CD4-positive, alpha-beta memory T cell (primary cell): ENCODE measurements at regions not wholly inside any gene's neighbourhood (a gene's known extent, or its start where the extent isn't known, plus 50 kb on each side); places are given as distances from the start of the nearest gene placed in this dataset.
"Not testable (repeated sequence)": the region's sequence is repeated elsewhere in the genome, so short reads cannot be mapped to it uniquely, and the experiment has no call there.

Experiments used
- CTCF ChIA-PET: fragments of 350-600 bp; sonication (Branson Sonifier 250); formaldehyde crosslinking; loops from one replicate; lab custom pipeline; 2021; ENCODE audit warnings: inconsistent platforms; ENCODE audit not compliant: partially characterized antibody; lab: Charles Lee
- POLR2A ChIA-PET: fragments of 350-600 bp; sonication (Branson Sonifier 250); formaldehyde crosslinking; loops from one replicate; lab custom pipeline; 2021; ENCODE audit not compliant: partially characterized antibody; lab: Charles Lee
- DNase-seq, 5 donors: peaks; one replicate each; pipeline versions ENCODE4 v3.0.0 to v3.0.0-alpha.2; 2020 to 2022; ENCODE audit warnings: mixed read lengths in 1 of 5
- H3K27ac ChIP-seq: one replicate; pipeline ENCODE4 v1.7.0; 2013; ENCODE audit warnings: low read depth, low read length
- H3K27me3 ChIP-seq: 2 replicates; pipeline ENCODE4 v1.7.0; 2013; ENCODE audit warnings: mild to moderate bottlenecking, low read length, moderate library complexity; ENCODE audit not compliant: insufficient read depth
- H3K36me3 ChIP-seq: 2 replicates; pipeline ENCODE4 v1.7.0; 2013; ENCODE audit warnings: mild to moderate bottlenecking, low read length, moderate library complexity; ENCODE audit not compliant: insufficient read depth
- H3K4me1 ChIP-seq: 2 replicates; pipeline ENCODE4 v1.7.0; 2013; ENCODE audit warnings: mild to moderate bottlenecking, low read length, moderate library complexity; ENCODE audit not compliant: insufficient read depth
- H3K4me3 ChIP-seq, 2 donors: one replicate each; pipeline ENCODE4 v1.7.0; 2013; ENCODE audit warnings: low read length in 2 of 2, mild to moderate bottlenecking in 1 of 2
- H3K9me3 ChIP-seq, 2 donors: one replicate each; pipeline ENCODE4 v1.7.0; 2013; ENCODE audit warnings: low read length in 2 of 2, control low read depth in 1 of 2; ENCODE audit not compliant: control insufficient read depth in 1 of 2
- H3K27ac Mint-ChIP-seq, 7 donors: one replicate each; pipeline ENCODE4 v1.8.0; 2020 to 2021; ENCODE audit warnings: mixed read lengths in 7 of 7, mild to moderate bottlenecking in 6 of 7, inconsistent platforms in 3 of 7, moderate library complexity in 3 of 7
- H3K27me3 Mint-ChIP-seq, 2 donors: one replicate each; pipeline ENCODE4 v1.8.0; 2020 to 2021; ENCODE audit warnings: mixed read lengths in 2 of 2
- H3K36me3 Mint-ChIP-seq, 2 donors: one replicate each; pipeline ENCODE4 v1.8.0; 2020 to 2021; ENCODE audit warnings: mixed read lengths in 2 of 2, inconsistent platforms in 1 of 2, mild to moderate bottlenecking in 1 of 2
- H3K4me1 Mint-ChIP-seq, 4 donors: one replicate each; pipeline ENCODE4 v1.8.0; 2020 to 2021; ENCODE audit warnings: mixed read lengths in 4 of 4, mild to moderate bottlenecking in 1 of 4
- H3K4me3 Mint-ChIP-seq, 8 donors: one replicate each; pipeline ENCODE4 v1.8.0; 2020 to 2021; ENCODE audit warnings: mixed read lengths in 8 of 8, mild to moderate bottlenecking in 7 of 8, moderate library complexity in 6 of 8, inconsistent platforms in 3 of 8
- H3K9me3 Mint-ChIP-seq, 8 donors: one replicate each; pipeline ENCODE4 v1.8.0; 2020 to 2021; ENCODE audit warnings: mixed read lengths in 8 of 8, mild to moderate bottlenecking in 5 of 8, inconsistent platforms in 3 of 8, moderate library complexity in 1 of 8
- intact Hi-C: fragments of 100-400 bp; cut with micrococcal nuclease; formaldehyde crosslinking; loops from one replicate; pipeline ENCODE4 v1.15.1; 2023

DNA sequence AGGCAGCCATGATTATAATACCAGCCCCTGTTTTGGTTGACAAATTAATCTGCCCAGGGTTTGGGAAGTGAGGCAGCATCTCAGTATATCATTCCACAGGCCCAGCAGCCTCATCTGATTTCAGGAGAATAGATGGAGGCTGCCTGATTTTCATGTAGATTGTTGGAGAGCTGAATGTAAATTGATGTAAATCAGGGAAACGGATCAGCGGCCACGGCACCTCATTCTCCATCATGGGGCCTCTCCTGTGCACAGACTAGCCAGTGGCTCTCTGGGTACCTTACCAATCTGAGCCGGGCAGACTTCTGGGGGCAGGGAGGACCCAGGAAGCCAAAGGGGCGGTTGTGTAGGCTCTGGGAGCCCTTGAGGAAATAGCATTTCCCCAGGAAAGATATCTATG is 63.7 kb upstream of the GSC start:
- H3K36me3 ChIP-seq, result no peaks in the 10 kb centered on the region
- Mint-ChIP-seq H3K27ac (no peak overlapping the region), H3K4me1 (no peaks in the 10 kb centered on the region), H3K9me3 (peaks cover 0 to 7% (median 2%) of the 10 kb centered on the region in 8 donors), H3K27me3 (peaks cover 1 to 2% of the 10 kb centered on the region in 2 donors), H3K4me3 (no peak overlapping the region), H3K36me3 (no peaks in the 10 kb centered on the region)
- intact Hi-C loops, result no loop called here
- no peaks in the 10 kb centered on the region for H3K9me3 ChIP-seq
- no peak overlapping the region for H3K4me3 ChIP-seq
- POLR2A ChIA-PET, result no interaction called here
- CTCF ChIA-PET, result interaction anchor here (0.6 kb wide), 1 partner anchor 847 kb away, joined by 3 read pairs; no protein-coding TSS in a partner anchor
- DNase-seq, result no peak
- no peak overlapping the region for H3K27ac ChIP-seq
- H3K4me1 ChIP-seq, result no peaks in the 10 kb centered on the region
- H3K27me3 ChIP-seq, result no peaks in the 10 kb centered on the region

- Histone ChIP-seq H3K36me3 (no peaks in the 10 kb centered on the region), H3K27ac (no peak overlapping the region), H3K4me1 (no peaks in the 10 kb centered on the region), H3K4me3 (no peak overlapping the region), H3K9me3 (no peaks in the 10 kb centered on the region), H3K27me3 (no peaks in the 10 kb centered on the region)
- ChIA-PET POLR2A (no interaction called here), CTCF (no interaction called here)
- DNase-seq, result no peak
- H3K4me3 Mint-ChIP-seq, result no peak overlapping the region
- intact Hi-C loops, result no loop called here
- H3K27me3 Mint-ChIP-seq, result peaks cover 2% of the 10 kb centered on the region in 2 donors
- no peaks in the 10 kb centered on the region for H3K36me3 Mint-ChIP-seq
- H3K9me3 Mint-ChIP-seq, result peaks cover 0 to 7% (median 3%) of the 10 kb centered on the region in 8 donors
- no peak overlapping the region for H3K27ac Mint-ChIP-seq
- no peaks in the 10 kb centered on the region for H3K4me1 Mint-ChIP-seq
Measured at GRCh38 chr14:94831085-94831484, 61.2 kb upstream of the GSC start.

GRCh38 chr14:94827711-94828447 is 58.0 kb upstream of the GSC start:
- POLR2A ChIA-PET, result no interaction called here
- peaks cover 4 to 6% of the 10 kb centered on the region in 2 donors for H3K27me3 Mint-ChIP-seq
- CTCF ChIA-PET, result no interaction called here
- H3K36me3 Mint-ChIP-seq, result no peaks in the 10 kb centered on the region
- DNase-seq, result no peak
- H3K4me3 Mint-ChIP-seq, result no peak overlapping the region
- Histone ChIP-seq H3K27me3 (no peaks in the 10 kb centered on the region), H3K36me3 (no peaks in the 10 kb centered on the region), H3K9me3 (no peaks in the 10 kb centered on the region), H3K4me3 (no peak overlapping the region), H3K4me1 (no peaks in the 10 kb centered on the region), H3K27ac (no peak overlapping the region)
- peaks cover 3 to 12% (median 9%) of the 10 kb centered on the region in 8 donors for H3K9me3 Mint-ChIP-seq
- no peak overlapping the region for H3K27ac Mint-ChIP-seq
- H3K4me1 Mint-ChIP-seq, result no peaks in the 10 kb centered on the region
- intact Hi-C loops, result no loop called here

- POLR2A ChIA-PET, result no interaction called here
- no peaks in the 10 kb centered on the region for H3K36me3 Mint-ChIP-seq
- Histone ChIP-seq H3K9me3 (no peaks in the 10 kb centered on the region), H3K27me3 (no peaks in the 10 kb centered on the region), H3K4me1 (no peaks in the 10 kb centered on the region), H3K36me3 (no peaks in the 10 kb centered on the region), H3K4me3 (no peak overlapping the region), H3K27ac (no peak overlapping the region)
- H3K27me3 Mint-ChIP-seq, result peaks cover 3 to 4% of the 10 kb centered on the region in 2 donors
- no peak for DNase-seq
- intact Hi-C loops, result no loop called here
- no peak overlapping the region for H3K4me3 Mint-ChIP-seq
- no peak overlapping the region for H3K27ac Mint-ChIP-seq
- CTCF ChIA-PET, result no interaction called here
- peaks cover 3 to 12% (median 9%) of the 10 kb centered on the region in 8 donors for H3K9me3 Mint-ChIP-seq
- no peaks in the 10 kb centered on the region for H3K4me1 Mint-ChIP-seq
Measured at GRCh38 chr14:94826774-94827173, 56.9 kb upstream of the GSC start.

DNA sequence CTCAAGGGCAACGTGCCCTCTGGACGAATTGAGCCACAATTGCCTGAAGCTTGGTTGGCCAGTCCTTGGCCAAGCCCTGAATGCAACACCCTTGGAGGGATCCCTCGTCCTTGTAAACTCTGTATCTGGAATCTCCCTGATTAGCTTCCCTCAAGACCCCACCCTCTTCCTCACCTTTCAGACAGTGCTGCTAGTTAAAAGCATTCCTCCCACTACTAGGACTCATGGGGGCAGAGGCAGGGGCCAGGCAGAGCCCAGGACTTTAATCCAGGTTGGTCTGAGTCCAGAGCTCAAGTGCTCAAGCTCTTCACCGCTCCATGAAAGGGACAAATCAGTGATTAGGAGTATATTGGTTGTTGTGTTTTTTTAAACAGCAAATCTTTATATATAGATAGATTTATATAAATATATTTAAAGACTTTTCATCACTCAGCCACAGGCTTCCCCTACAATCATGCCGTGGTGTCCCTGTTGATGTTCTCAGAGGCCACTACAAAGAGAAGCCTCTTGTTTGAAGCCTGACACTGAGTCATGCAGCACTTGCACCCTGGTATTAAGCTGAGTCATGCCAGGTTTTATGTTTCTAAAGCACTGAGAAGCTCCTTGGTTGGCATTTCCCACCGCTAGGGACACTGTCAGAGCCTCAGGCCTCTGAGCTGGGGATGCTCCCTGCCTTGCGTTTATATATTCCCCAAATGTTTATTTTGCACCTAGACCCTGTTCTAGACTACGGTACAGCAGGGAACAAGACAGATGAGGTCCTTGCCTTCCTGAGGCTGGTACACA is 53.8 kb upstream of the GSC start:
- Mint-ChIP-seq H3K4me3 (no peak overlapping the region), H3K27ac (no peak overlapping the region), H3K36me3 (no peaks in the 10 kb centered on the region), H3K9me3 (peaks cover 3 to 12% (median 9%) of the 10 kb centered on the region in 8 donors), H3K4me1 (no peaks in the 10 kb centered on the region), H3K27me3 (peaks cover 3 to 6% of the 10 kb centered on the region in 2 donors)
- CTCF ChIA-PET, result no interaction called here
- POLR2A ChIA-PET, result no interaction called here
- H3K4me1 ChIP-seq, result no peaks in the 10 kb centered on the region
- no peaks in the 10 kb centered on the region for H3K27me3 ChIP-seq
- H3K27ac ChIP-seq, result no peak overlapping the region
- no peak overlapping the region for H3K4me3 ChIP-seq
- no peaks in the 10 kb centered on the region for H3K9me3 ChIP-seq
- intact Hi-C loops, result no loop called here
- DNase-seq, result no peak
- no peaks in the 10 kb centered on the region for H3K36me3 ChIP-seq

DNA sequence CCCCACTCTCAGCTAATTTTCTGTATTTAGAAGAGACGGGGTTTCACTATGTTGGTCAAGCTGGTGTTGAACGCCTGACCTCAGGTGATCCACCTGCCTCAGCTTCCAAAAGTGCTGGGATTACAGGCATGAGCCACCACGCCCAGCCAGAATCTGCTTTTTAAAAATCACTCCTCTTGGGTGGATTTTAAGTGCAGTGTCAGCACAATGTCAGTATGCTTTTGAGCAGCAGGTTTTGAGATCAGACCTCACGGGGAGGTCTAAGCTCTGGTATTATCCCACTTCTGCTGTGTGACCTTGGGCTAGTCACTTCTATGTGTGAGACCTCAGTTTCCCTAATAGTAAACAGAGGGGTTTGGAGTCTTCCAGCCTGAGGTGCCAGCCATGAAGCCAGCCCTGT is 51.8 kb upstream of the GSC start:
- Histone ChIP-seq H3K36me3 (no peaks in the 10 kb centered on the region), H3K27me3 (no peaks in the 10 kb centered on the region), H3K27ac (no peak overlapping the region), H3K4me1 (no peaks in the 10 kb centered on the region), H3K4me3 (no peak overlapping the region), H3K9me3 (no peaks in the 10 kb centered on the region)
- Mint-ChIP-seq H3K27ac (no peak overlapping the region), H3K4me3 (no peak overlapping the region), H3K9me3 (peaks cover 3 to 12% (median 9%) of the 10 kb centered on the region in 8 donors), H3K36me3 (no peaks in the 10 kb centered on the region), H3K27me3 (peaks cover 3 to 6% of the 10 kb centered on the region in 2 donors), H3K4me1 (no peaks in the 10 kb centered on the region)
- ChIA-PET POLR2A (interaction anchor here (0.5 kb wide), 1 partner anchor 290 kb away, joined by 3 read pairs; no protein-coding TSS in a partner anchor), CTCF (no interaction called here)
- no peak for DNase-seq
- intact Hi-C loops, result no loop called here

DNA sequence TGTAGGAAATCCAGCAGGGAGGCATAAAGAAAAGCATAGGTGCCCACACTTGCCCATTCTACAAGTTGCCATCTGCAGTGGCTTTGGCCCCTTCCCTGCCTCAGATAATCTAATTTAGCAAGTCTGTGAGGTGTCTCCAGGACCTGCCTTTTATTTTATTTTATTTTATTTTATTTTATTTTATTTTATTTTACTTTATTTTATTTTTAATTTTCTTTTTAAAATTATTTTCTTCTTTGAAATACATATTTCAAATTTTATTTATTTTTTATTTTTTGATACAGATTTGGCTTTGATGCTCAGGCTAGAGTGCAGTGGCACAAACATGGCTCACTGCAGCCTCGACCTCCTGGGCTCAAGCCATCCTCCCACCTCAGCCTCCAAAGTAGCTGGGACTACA is 51.0 kb upstream of the GSC start:
- H3K4me3 ChIP-seq, H3K4me1 Mint-ChIP-seq, H3K36me3 ChIP-seq, H3K4me3 Mint-ChIP-seq, CTCF ChIA-PET, intact Hi-C loops, H3K9me3 ChIP-seq, H3K27me3 ChIP-seq, POLR2A ChIA-PET, DNase-seq, H3K27ac ChIP-seq, H3K27ac Mint-ChIP-seq, H3K4me1 ChIP-seq, H3K9me3 Mint-ChIP-seq, H3K36me3 Mint-ChIP-seq: not testable (repeated sequence)
- H3K27me3 Mint-ChIP-seq, result peaks cover 6 to 10% of the 10 kb centered on the region in 2 donors
